GM12892 (cell line): ENCODE measurements at regions not wholly inside any gene's neighbourhood (a gene's known extent, or its start where the extent isn't known, plus 50 kb on each side); places are given as distances from the start of the nearest gene placed in this dataset.

Source experiments
- POLR2A ChIP-seq: IDR thresholded peaks from 2 replicates; pipeline ENCODE4 v1.6.1; 2011; ENCODE audit warnings: low read depth, low read length, control low read depth
- TAF1 ChIP-seq: IDR thresholded peaks from 2 replicates; pipeline ENCODE4 v1.6.1; 2011; ENCODE audit warnings: low read depth, mild to moderate bottlenecking, control low read depth, low read length, borderline replicate concordance

- TF ChIP-seq TAF1 (no peak), POLR2A (no peak)
Observed at GRCh38 chr22:27629908-27630673, 171.5 kb downstream of the MN1 start.
